ENCODE measurements at regions not wholly inside any gene's neighbourhood (a gene's known extent, or its start where the extent isn't known, plus 50 kb on each side); places are given as distances from the start of the nearest gene placed in this dataset.

DNA sequence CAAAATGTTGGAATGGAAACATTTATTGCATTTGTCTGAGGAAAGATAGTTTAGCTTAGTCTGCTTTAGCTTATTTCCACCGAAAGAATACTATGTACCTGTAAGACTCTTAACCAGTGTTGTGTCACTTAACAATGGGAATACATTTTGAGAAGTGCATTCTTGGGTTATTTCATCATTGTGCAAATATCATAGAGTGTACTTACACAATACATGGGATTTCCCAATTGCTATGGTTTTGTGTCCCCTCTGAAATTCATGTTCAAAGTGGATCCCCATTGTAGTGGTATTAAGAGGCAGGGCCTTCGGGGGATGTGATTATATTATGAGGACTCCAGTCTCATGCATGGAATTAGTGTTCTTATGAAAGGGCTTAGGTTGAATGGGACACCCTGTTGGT lies 249.4 kb upstream of the UBE2E3 start:
- H3K36me3 Mint-ChIP-seq (ENCODE audit: low read depth), result no peaks in the 10 kb centered on the region
- H3K4me1 Mint-ChIP-seq, result no peaks in the 10 kb centered on the region
- TF ChIP-seq, protein P1, sequence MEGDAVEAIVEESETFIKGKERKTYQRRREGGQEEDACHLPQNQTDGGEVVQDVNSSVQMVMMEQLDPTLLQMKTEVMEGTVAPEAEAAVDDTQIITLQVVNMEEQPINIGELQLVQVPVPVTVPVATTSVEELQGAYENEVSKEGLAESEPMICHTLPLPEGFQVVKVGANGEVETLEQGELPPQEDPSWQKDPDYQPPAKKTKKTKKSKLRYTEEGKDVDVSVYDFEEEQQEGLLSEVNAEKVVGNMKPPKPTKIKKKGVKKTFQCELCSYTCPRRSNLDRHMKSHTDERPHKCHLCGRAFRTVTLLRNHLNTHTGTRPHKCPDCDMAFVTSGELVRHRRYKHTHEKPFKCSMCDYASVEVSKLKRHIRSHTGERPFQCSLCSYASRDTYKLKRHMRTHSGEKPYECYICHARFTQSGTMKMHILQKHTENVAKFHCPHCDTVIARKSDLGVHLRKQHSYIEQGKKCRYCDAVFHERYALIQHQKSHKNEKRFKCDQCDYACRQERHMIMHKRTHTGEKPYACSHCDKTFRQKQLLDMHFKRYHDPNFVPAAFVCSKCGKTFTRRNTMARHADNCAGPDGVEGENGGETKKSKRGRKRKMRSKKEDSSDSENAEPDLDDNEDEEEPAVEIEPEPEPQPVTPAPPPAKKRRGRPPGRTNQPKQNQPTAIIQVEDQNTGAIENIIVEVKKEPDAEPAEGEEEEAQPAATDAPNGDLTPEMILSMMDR (conservative IDR thresholded peaks at IDR 0.05), result no peak
- DNase-seq (ENCODE audit: low read depth, low spot score), result no peak
- no peak overlapping the region for H3K27ac Mint-ChIP-seq (ENCODE audit: unreplicated experiment)
- H3K4me3 Mint-ChIP-seq, result no peak overlapping the region
- H3K9me3 Mint-ChIP-seq, result no peaks in the 10 kb centered on the region
- H3K27me3 Mint-ChIP-seq (ENCODE audit: low read depth), result no peaks in the 10 kb centered on the region

DNA sequence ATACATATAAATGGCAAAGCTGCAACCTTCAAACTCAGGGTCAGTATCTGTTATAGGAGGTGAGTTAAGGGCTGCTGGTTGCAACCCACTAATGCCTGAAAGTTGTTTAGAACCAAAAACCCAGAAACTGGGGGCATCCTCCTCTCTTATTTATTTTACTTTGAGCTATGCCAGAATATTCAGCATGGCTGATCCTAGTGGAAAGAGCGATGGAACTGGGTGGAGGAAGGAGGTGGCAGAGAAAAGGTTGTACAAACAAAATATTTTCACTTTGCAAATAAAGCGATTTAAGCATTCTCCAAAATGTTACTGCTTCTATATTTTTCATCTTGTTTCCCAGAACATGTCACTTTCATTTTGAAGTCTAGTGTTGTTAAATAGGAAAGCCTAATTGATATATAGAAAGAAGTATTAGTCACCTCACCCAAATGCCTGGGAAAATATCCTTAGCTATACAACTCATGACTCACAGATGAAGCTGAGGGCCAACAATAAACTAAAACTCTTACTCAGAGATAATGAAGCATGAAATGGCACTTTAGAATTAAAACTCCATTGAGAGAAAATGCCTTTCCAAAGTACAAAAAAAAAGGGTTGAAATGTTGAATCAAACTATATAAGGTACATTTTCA lies 251.4 kb upstream of the UBE2E3 start:
- Mint-ChIP-seq H3K4me1 (no peaks in the 10 kb centered on the region), H3K9me3 (no peaks in the 10 kb centered on the region), H3K4me3 (no peak overlapping the region), H3K27ac (ENCODE audit: unreplicated experiment) (no peak overlapping the region), H3K27me3 (ENCODE audit: low read depth) (no peaks in the 10 kb centered on the region), H3K36me3 (ENCODE audit: low read depth) (no peaks in the 10 kb centered on the region)
- TF ChIP-seq, protein P1 (conservative IDR thresholded peaks at IDR 0.05), result no peak
- no peak for DNase-seq (ENCODE audit: low read depth, low spot score)

DNA sequence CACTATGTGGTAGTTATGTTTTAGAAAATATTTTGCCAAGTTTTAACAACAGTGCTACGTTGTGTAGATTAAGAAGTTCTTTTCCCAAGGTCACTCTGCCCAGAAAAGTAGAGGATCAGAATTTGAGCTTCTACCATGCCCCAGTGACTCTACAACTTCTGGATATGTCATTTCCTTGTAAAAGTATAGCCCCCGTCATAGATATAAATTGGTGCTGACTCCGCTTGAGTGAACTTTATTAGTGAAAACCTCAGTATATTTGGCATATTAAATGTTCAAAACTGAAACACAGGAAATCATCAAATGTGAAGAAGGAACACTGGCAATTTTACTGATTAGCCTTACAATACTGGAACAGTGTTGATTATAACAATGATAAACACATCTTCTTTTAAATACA lies 256.7 kb upstream of the UBE2E3 start:
- no peak for DNase-seq (ENCODE audit: low read depth, low spot score)
- no peaks in the 10 kb centered on the region for H3K27me3 Mint-ChIP-seq (ENCODE audit: low read depth)
- H3K9me3 Mint-ChIP-seq, result peaks cover 2% of the 10 kb centered on the region
- no peaks in the 10 kb centered on the region for H3K36me3 Mint-ChIP-seq (ENCODE audit: low read depth)
- TF ChIP-seq, protein P1 (conservative IDR thresholded peaks at IDR 0.05), result no peak
- no peak overlapping the region for H3K4me3 Mint-ChIP-seq
- no peaks in the 10 kb centered on the region for H3K4me1 Mint-ChIP-seq
- H3K27ac Mint-ChIP-seq (ENCODE audit: unreplicated experiment), result no peak overlapping the region

DNA sequence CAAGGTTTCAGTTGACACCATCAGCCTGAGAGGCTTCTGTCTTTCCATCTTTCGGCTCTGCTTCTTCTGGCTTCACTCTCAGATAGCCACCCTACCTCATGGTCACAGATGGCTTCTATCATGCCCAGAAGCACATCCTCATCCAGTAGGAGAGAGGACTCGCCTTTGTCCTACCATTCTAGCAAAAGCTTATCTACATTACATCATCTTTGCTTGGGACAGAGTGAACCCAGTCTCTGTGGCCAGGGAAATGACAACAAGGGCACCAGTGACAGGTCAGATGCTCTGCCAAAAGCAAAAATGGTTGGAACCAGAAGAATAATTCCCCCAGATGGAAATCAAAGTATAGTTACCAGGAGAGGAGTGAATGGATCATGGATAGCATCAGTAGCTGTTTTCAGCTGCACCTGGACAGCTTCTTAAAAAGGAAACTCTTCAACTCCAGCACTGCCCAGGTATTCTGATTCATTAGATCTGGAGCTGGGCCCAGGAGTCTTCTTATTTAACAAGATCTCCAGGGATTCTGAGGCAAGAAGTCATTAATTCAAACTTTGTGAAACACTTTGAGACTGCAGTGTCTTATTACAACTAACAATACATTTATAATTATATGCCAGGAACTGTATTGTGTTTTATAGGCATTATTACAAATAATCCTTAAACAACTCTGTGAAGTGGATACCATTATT lies 257.7 kb upstream of the UBE2E3 start:
- no peaks in the 10 kb centered on the region for H3K36me3 Mint-ChIP-seq (ENCODE audit: low read depth)
- no peak for DNase-seq (ENCODE audit: low read depth, low spot score)
- H3K27ac Mint-ChIP-seq (ENCODE audit: unreplicated experiment), result no peak overlapping the region
- TF ChIP-seq, protein P1 (conservative IDR thresholded peaks at IDR 0.05), result no peak
- H3K27me3 Mint-ChIP-seq (ENCODE audit: low read depth), result no peaks in the 10 kb centered on the region
- no peak overlapping the region for H3K4me3 Mint-ChIP-seq
- peaks cover 2% of the 10 kb centered on the region for H3K9me3 Mint-ChIP-seq
- H3K4me1 Mint-ChIP-seq, result no peaks in the 10 kb centered on the region

DNA sequence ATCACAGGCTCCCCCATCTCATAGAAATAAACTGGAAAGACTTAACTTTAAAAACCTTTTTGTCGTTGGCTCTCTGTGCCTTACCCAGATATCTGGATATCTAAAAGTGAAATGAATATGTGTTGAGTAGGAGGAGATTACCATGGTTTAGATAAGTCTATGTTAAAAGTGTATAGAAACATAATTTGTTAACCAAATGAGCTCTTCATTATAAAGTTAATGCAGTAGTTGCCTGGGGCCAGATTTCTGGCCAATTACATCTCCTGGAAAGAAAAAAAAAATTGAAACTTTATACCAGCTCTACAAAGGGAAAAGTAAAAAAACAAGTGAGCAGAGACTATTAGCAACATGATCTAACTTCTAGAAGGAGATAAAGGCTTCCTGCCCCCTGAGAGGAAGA lies 259.6 kb upstream of the UBE2E3 start:
- H3K27ac Mint-ChIP-seq (ENCODE audit: unreplicated experiment), result no peak overlapping the region
- H3K4me1 Mint-ChIP-seq, result no peaks in the 10 kb centered on the region
- no peaks in the 10 kb centered on the region for H3K27me3 Mint-ChIP-seq (ENCODE audit: low read depth)
- TF ChIP-seq, protein P1 (conservative IDR thresholded peaks at IDR 0.05), result no peak
- H3K9me3 Mint-ChIP-seq, result peaks cover 2% of the 10 kb centered on the region
- H3K4me3 Mint-ChIP-seq, result no peak overlapping the region
- DNase-seq (ENCODE audit: low read depth, low spot score), result no peak
- H3K36me3 Mint-ChIP-seq (ENCODE audit: low read depth), result no peaks in the 10 kb centered on the region
